Sigmoid colon (tissue), 3 donors: ENCODE measurements at regions not wholly inside any gene's neighbourhood (a gene's known extent, or its start where the extent isn't known, plus 50 kb on each side); places are given as distances from the start of the nearest gene placed in this dataset.

ENCODE experiments used
- CTCF ChIP-seq, 4 experiments: fragments of 450-650 bp in 3 of 4; fragments of 200-600 bp in 1 of 4; IDR thresholded peaks; one replicate each; pipeline ENCODE4 v1.5.1; 2016 to 2019; ENCODE audit warnings: antibody characterized with exemption in 4 of 4, mild to moderate bottlenecking in 3 of 4, moderate library complexity in 2 of 4
- POLR2A ChIP-seq, 2 donors: fragments of 450-650 bp; IDR thresholded peaks; one replicate each; pipeline ENCODE4 v1.6.1; 2016; ENCODE audit warnings: antibody characterized with exemption in 2 of 2, mild to moderate bottlenecking in 2 of 2, moderate library complexity in 2 of 2

- TF ChIP-seq CTCF (IDR thresholded peaks at IDR 0.05) (no peak), POLR2A (IDR thresholded peaks at IDR 0.05) (no peak)
Measured at GRCh38 chr12:14252697-14253096, 112.8 kb upstream of the ATF7IP start.
